Heart right ventricle (tissue), 16 donors: ENCODE measurements at regions not wholly inside any gene's neighbourhood (a gene's known extent, or its start where the extent isn't known, plus 50 kb on each side); places are given as distances from the start of the nearest gene placed in this dataset.

Experiments used
- ATAC-seq, 8 donors: fragments of 200-7000 bp; cut with Tn5 transposase; one replicate each; pipeline ENCODE4 v1.9.1; 2020; ENCODE audit warnings: mild to moderate bottlenecking in 8 of 8, moderate library complexity in 8 of 8, moderate number of reproducible peaks in 1 of 8
- DNase-seq, 2 donors: peaks; one replicate each; pipeline ENCODE4 v3.0.0-alpha.2; 2020
- H3K27ac ChIP-seq, 10 donors: fragments of 200-600 bp; sonication (generic) in 2 of 10; one replicate each; pipeline versions ENCODE4 v1.5.0 to v1.8.0; 2020 to 2022; ENCODE audit warnings: mild to moderate bottlenecking in 3 of 10
- H3K27me3 ChIP-seq, 7 donors: fragments of 200-600 bp; one replicate each; pipeline ENCODE4 v1.8.0; 2021 to 2022; ENCODE audit warnings: mild to moderate bottlenecking in 2 of 7
- H3K36me3 ChIP-seq, 9 donors: fragments of 200-600 bp; sonication (generic) in 1 of 9; one replicate each; pipeline versions ENCODE4 v1.5.0 to v1.8.0; 2020 to 2022; ENCODE audit warnings: mild to moderate bottlenecking in 2 of 9
- H3K4me1 ChIP-seq, 9 donors: fragments of 200-600 bp; sonication (generic) in 1 of 9; one replicate each; pipeline versions ENCODE4 v1.5.0 to v1.8.0; 2020 to 2022; ENCODE audit warnings: mild to moderate bottlenecking in 4 of 9
- H3K4me3 ChIP-seq, 10 donors: fragments of 200-600 bp; sonication (generic) in 2 of 10; one replicate each; pipeline versions ENCODE4 v1.5.0 to v1.8.0; 2020 to 2022; ENCODE audit warnings: mild to moderate bottlenecking in 7 of 10, moderate library complexity in 2 of 10
- H3K9me3 ChIP-seq, 11 donors: fragments of 200-600 bp in 10 of 11; sonication (generic) in 2 of 11; one replicate each; pipeline versions ENCODE4 v1.5.0 to v1.8.0; 2013 to 2022; ENCODE audit warnings: mild to moderate bottlenecking in 2 of 11, control low read depth in 1 of 11, moderate library complexity in 1 of 11
- WGBS, 2 donors: extraction: QIAGEN DNeasy Blood & Tissue Kit; methylation state at CpG; one replicate each; pipeline ENCODE4 v1.1.7; 2013; ENCODE audit warnings: inconsistent platforms in 1 of 2; 5-methylcytosine and 5-hydroxymethylcytosine counted together
- intact Hi-C, 10 donors: fragments of 100-400 bp; cut with DNase I; formaldehyde crosslinking; loops; one replicate each; pipeline versions ENCODE4 v1.11.1 to v1.14.2; 2022
- TF ChIP-seq, protein P1 (sequence below), 9 donors: fragments of 200-600 bp; sonication (generic) in 2 of 9; IDR thresholded peaks; one replicate each; pipeline versions ENCODE4 v1.5.0 to v1.8.0; 2021 to 2022; ENCODE audit warnings: antibody characterized with exemption in 9 of 9, mild to moderate bottlenecking in 5 of 9, moderate library complexity in 1 of 9
- donor health status: Arrhythmogenic right ventricular cardiomyopathy.
- donor health status: ischemic (EF 13 %, LVEDD 7.1; RV severe dilation, severe dysfunction).
- donor health status: healthy with polysubstance abuse.
- donor health status: DM: no; HTN: yes; CAD: no.
- donor health status: DM: no; HTN: no; CAD: no.
- donor health status: ischemic (EF 25% LVEDD 6.9; RV normal size, moderate dysfunction).
- donor health status: ischemic (EF 25% LVEDD 5.7; RV mildly dilated, moderate dysfunction).
- donor health status: healthy.
- donor health status: DM: yes; HTN: yes; CAD: no.
- donor health status: Ischemic cardiomyopathy.
- donor health status: ischemic (EF 35%, LVEDD 5.7; RV mildly dilated, moderate dysfunction).
- donor health status: nonischemic (EF 11% LVEDD 7.7; RV severe dilation, severe dysfunction).
- donor health status: DM: yes; HTN: yes; CAD: no.
- donor health status: PGD.
- donor health status: ischemic (EF 29% LVEDD 5.4; RV normal size, mild dysfunction).
- donor health status: nonischemic (EF 23%, LVEDD 6.1; RV moderate dilation, normal function).

DNA sequence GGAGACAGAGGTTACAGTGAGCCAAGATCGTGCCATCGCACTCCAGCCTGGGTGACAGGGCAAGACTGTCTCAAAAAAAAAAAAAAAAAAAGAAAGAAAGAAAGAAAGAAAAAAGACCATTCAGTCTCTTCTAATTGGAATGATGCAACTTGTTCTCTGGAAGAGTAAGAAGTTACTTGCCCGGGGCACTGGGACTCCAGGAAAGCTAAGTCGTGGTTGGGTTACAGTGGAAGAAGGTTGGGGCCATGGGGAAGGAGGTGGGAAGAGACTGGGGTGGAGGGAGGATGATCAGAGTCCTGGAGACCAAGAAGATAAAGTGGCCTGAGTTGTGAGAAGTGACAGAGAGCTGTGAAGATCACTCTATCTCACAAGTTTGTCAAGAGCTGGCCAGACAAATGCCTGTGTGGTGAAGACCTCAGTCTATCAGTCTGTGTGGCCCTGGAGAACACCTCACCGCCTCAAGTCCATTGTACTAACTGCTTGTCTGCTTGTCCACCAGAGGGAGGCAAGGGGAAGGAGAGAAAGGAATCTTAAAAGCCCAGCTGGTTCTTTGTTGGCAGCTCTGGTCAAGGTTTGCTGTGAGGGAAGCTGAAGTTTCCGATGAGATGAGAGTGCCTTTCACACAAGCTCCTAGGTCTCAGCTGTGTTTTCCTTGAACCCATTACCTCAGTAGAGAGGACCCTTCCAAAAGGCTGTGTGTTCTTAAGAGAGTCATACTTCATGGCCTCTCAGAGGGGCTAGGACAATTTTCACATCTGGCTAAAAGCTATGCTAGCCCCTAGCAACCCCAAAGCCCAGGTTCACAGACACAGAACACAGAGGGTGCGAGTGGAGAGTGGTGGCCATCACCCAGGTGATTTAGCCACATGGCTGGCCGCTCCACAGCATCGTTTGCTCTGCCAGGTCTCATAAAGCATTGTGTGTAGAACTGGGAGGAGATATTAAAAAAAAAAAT, 72.0 kb upstream of the TMEM178A start:
- H3K27me3 ChIP-seq: no peaks in the 10 kb centered on the region
- peak overlapping the region in 1 of 10 donors; percentile 11 for H3K27ac ChIP-seq
- WGBS, 2 donors: 63 to 67% methylated on average over 9 of the region's 9 CpGs
- intact Hi-C loops: loop anchor here in 8 of 10 donors (1.0 to 10.0 kb wide), 7 partner anchors 76 to 139 kb away; no protein-coding TSS in a partner anchor
- H3K36me3 ChIP-seq: peaks cover 0 to 3% (median 0%) of the 10 kb centered on the region in 9 donors
- no peak overlapping the region for H3K4me3 ChIP-seq
- ATAC-seq: peak; percentile 71 to 92 (median 88)
- TF ChIP-seq, protein P1, sequence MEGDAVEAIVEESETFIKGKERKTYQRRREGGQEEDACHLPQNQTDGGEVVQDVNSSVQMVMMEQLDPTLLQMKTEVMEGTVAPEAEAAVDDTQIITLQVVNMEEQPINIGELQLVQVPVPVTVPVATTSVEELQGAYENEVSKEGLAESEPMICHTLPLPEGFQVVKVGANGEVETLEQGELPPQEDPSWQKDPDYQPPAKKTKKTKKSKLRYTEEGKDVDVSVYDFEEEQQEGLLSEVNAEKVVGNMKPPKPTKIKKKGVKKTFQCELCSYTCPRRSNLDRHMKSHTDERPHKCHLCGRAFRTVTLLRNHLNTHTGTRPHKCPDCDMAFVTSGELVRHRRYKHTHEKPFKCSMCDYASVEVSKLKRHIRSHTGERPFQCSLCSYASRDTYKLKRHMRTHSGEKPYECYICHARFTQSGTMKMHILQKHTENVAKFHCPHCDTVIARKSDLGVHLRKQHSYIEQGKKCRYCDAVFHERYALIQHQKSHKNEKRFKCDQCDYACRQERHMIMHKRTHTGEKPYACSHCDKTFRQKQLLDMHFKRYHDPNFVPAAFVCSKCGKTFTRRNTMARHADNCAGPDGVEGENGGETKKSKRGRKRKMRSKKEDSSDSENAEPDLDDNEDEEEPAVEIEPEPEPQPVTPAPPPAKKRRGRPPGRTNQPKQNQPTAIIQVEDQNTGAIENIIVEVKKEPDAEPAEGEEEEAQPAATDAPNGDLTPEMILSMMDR (IDR thresholded peaks at IDR 0.05): peak; percentile 44 to 74 (median 64)
- H3K4me1 ChIP-seq: peaks cover 0 to 11% (median 6%) of the 10 kb centered on the region in 9 donors
- peak in 1 of 2 donors; percentile 70 for DNase-seq
- H3K9me3 ChIP-seq: no peaks in the 10 kb centered on the region

DNA sequence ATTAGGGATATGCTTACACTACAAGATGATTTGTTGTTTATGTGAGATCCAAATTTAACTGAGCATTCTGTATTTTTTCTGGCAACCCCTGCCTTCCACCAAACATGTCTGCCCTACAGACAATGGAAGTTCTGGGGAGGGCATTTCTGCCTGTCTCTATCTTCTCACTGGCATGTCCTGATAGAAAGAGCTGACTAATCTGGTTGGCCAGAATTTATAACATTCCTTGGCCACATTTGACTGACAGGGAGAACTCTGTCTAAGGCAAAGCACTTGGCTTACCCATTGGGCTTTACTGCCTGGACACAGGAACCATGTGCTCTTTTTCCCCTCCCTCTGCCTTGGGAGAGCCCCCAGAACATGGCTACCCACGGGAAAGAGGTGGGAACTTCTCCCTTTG, 70.6 kb upstream of the TMEM178A start:
- Histone ChIP-seq H3K27ac (no peak overlapping the region), H3K4me3 (no peak overlapping the region), H3K27me3 (no peaks in the 10 kb centered on the region), H3K4me1 (peaks cover 0 to 11% (median 6%) of the 10 kb centered on the region in 9 donors), H3K9me3 (no peaks in the 10 kb centered on the region), H3K36me3 (no peaks in the 10 kb centered on the region)
- WGBS, 2 donors: 93 to 94% methylated on average over 1 of the region's 1 CpG
- TF ChIP-seq, protein P1 (IDR thresholded peaks at IDR 0.05): no peak
- DNase-seq: no peak
- no peak for ATAC-seq
- intact Hi-C loops: loop anchor here in 5 of 10 donors (5.0 to 10.0 kb wide), 4 partner anchors 80 to 102 kb away; no protein-coding TSS in a partner anchor

DNA sequence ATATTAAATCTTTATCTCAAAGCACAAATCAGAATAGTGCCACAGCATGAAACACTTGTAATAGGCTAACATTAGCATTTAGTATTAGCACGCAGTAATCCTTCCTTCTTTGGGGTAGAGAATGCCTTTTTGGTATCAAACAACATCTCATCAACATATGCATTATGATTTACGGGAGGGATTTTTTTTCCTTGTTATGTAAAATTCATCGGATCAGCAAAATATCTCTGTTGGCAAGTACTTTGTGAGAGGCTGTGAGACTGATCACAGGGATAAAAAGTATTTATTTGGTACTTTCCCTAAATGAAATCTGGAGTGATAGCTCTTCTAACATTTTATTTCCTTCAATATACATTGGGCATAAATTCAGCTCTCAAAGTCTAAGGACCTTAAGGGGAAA, 68.4 kb upstream of the TMEM178A start:
- intact Hi-C loops: loop anchor here in 5 of 10 donors (5.0 to 10.0 kb wide), 4 partner anchors 83 to 100 kb away; no protein-coding TSS in a partner anchor
- WGBS, 2 donors: 92 to 97% methylated on average over 3 of the region's 3 CpGs
- Histone ChIP-seq H3K27me3 (no peaks in the 10 kb centered on the region), H3K27ac (no peak overlapping the region), H3K36me3 (no peaks in the 10 kb centered on the region), H3K9me3 (no peaks in the 10 kb centered on the region), H3K4me1 (peaks cover 0 to 11% (median 6%) of the 10 kb centered on the region in 9 donors), H3K4me3 (no peak overlapping the region)
- TF ChIP-seq, protein P1 (IDR thresholded peaks at IDR 0.05): no peak
- no peak for DNase-seq
- ATAC-seq: no peak

DNA sequence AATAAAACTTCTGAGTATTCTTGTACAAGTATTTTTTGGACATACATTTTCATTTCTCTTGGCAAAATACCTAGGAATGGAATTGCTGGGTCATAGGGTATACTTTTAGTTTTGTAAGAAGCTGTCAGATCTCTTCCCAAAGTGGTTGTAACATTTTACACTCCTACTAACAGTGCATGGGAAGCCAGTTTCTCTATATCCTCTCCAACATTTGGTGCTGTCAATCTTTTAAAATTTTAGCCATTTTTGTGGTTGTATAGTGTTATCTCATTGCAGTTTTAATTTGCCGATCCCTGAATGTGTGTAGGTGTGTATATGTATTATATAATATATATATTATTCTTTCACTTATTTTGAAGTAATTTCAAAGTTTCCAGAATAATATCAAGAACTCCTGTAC, 63.1 kb upstream of the TMEM178A start:
- Histone ChIP-seq H3K4me1 (peaks cover 0 to 17% (median 0%) of the 10 kb centered on the region in 9 donors), H3K4me3 (no peak overlapping the region), H3K9me3 (no peaks in the 10 kb centered on the region), H3K36me3 (no peaks in the 10 kb centered on the region), H3K27me3 (no peaks in the 10 kb centered on the region), H3K27ac (no peak overlapping the region)
- no peak for DNase-seq
- 96 to 97% methylated on average over 1 of the region's 1 CpG for WGBS, 2 donors
- ATAC-seq: no peak
- TF ChIP-seq, protein P1 (IDR thresholded peaks at IDR 0.05): no peak
- intact Hi-C loops: no loop called here
